ENCODE measurements at regions not wholly inside any gene's neighbourhood (a gene's known extent, or its start where the extent isn't known, plus 50 kb on each side); places are given as distances from the start of the nearest gene placed in this dataset.

DNA sequence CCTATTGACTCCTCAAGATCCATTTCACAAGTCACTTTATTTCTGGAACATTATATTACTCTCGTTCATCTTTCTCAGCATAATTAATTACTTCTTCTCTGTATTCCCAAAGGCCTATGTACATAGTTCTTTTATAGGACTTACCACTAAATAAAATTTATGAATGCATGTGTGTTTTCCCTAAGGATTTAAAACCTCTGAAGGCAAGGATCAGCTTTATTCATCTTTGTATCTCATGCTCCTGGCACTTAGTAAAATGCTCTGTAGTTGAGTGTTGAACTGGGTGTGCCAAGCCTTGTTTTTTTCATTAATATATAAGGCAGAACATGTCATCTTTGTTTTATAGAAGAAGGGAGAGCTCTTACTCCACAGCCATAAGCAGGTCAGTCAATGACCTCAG lies 194.1 kb upstream of the ZPLD1 start (continued):
- TF ChIP-seq, protein P1, sequence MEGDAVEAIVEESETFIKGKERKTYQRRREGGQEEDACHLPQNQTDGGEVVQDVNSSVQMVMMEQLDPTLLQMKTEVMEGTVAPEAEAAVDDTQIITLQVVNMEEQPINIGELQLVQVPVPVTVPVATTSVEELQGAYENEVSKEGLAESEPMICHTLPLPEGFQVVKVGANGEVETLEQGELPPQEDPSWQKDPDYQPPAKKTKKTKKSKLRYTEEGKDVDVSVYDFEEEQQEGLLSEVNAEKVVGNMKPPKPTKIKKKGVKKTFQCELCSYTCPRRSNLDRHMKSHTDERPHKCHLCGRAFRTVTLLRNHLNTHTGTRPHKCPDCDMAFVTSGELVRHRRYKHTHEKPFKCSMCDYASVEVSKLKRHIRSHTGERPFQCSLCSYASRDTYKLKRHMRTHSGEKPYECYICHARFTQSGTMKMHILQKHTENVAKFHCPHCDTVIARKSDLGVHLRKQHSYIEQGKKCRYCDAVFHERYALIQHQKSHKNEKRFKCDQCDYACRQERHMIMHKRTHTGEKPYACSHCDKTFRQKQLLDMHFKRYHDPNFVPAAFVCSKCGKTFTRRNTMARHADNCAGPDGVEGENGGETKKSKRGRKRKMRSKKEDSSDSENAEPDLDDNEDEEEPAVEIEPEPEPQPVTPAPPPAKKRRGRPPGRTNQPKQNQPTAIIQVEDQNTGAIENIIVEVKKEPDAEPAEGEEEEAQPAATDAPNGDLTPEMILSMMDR (IDR thresholded peaks at IDR 0.05; ENCODE audit: low read depth, low read length, missing input control): no peak

DNA sequence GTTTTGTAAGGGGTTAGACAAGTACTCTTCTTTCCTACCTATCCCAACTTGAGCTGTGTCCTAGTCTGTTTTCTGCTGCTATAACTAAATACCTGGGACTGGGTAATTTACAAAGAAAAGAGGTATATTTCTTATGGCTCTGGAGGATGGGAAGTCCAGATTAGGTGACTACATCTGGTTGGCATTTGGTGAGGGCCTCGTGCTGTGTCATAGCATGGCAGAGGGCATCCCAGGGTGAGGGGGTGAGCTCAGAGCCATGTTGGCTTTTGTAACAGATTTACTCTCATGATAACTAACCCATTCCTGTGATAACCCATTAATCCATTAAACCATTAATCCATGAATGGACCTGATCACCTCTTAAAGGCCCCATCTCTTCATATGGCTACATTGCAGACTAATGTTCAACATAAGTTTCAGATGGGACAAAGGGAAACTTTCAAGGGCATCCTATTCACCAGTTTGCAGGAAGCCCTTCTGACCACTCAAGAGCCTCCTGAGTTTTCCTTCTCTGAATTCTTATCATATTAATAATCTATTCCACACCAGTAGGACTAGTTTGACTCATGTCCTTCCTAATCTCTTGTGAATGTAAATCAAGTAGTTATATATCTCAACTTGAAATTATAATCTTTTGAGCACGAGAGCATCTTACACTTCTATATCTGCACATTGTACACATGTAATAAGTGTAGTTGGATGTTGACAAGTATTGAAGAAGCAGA lies 185.7 kb upstream of the ZPLD1 start:
- Histone ChIP-seq H3K9me3 (ENCODE audit: control insufficient read depth in 4 of 4, low read length in 3 of 4) (no peaks in the 10 kb centered on the region), H3K4me1 (ENCODE audit: control insufficient read depth in 4 of 4, insufficient read depth in 4 of 4, low read length in 3 of 4) (no peaks in the 10 kb centered on the region), H3K9ac (ENCODE audit: low read depth in 1 of 2, low read length in 2 of 2) (no peak overlapping the region), H3K27me3 (ENCODE audit: control insufficient read depth in 4 of 4, insufficient read depth in 4 of 4, low read length in 3 of 4) (no peaks in the 10 kb centered on the region), H3K36me3 (ENCODE audit: control insufficient read depth in 4 of 4, insufficient read depth in 3 of 4, low read depth in 1 of 4, low read length in 3 of 4) (no peaks in the 10 kb centered on the region), H3K27ac (ENCODE audit: low read depth in 1 of 2, low read length in 2 of 2) (no peak overlapping the region), H3K4me3 (ENCODE audit: low read depth in 1 of 3, low read length in 3 of 3) (no peak overlapping the region)
- 75% methylated on average over 2 of the region's 2 CpGs for WGBS
- no peak for DNase-seq (ENCODE audit: low spot score)
- TF ChIP-seq TAF1 (conservative IDR thresholded peaks at IDR 0.05): no peak
- TF ChIP-seq RAD21 (IDR thresholded peaks at IDR 0.05): no peak
- TF ChIP-seq HNF4A (conservative IDR thresholded peaks at IDR 0.05): no peak
- TF ChIP-seq RXRA (IDR thresholded peaks at IDR 0.05): no peak
- no peak for TF ChIP-seq YY1 (IDR thresholded peaks at IDR 0.05)

DNA sequence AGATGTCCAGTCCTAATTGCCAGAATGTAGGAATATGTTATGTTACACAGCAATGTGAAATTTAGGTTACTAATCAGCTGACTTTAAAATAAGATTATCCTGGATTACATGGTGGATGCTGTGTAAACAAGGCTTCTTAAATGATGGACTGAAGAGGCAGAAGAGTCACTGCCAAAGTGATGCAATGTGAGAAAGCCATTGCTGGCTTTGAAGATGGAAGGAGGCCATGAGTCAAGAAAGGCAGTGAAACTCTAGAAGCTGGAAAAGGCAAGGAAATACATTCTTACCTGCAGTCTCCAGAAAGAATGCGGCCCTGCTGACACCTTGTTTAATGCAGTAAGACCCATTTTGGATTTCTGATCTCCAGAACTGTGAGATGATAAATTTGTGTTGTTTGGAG lies 179.1 kb upstream of the ZPLD1 start:
- Histone ChIP-seq H3K9me3 (ENCODE audit: control insufficient read depth in 4 of 4, low read length in 3 of 4) (no peaks in the 10 kb centered on the region), H3K27me3 (ENCODE audit: control insufficient read depth in 4 of 4, insufficient read depth in 4 of 4, low read length in 3 of 4) (no peaks in the 10 kb centered on the region), H3K9ac (ENCODE audit: low read depth in 1 of 2, low read length in 2 of 2) (no peak overlapping the region), H3K27ac (ENCODE audit: low read depth in 1 of 2, low read length in 2 of 2) (no peak overlapping the region), H3K4me3 (ENCODE audit: low read depth in 1 of 3, low read length in 3 of 3) (no peak overlapping the region), H3K4me1 (ENCODE audit: control insufficient read depth in 4 of 4, insufficient read depth in 4 of 4, low read length in 3 of 4) (no peaks in the 10 kb centered on the region), H3K36me3 (ENCODE audit: control insufficient read depth in 4 of 4, insufficient read depth in 3 of 4, low read depth in 1 of 4, low read length in 3 of 4) (no peaks in the 10 kb centered on the region)
- WGBS: 93% methylated on average over 1 of the region's 1 CpG
- TF ChIP-seq HNF4A (conservative IDR thresholded peaks at IDR 0.05) (no peak), HNF4G (IDR thresholded peaks at IDR 0.05) (no peak), TAF1 (conservative IDR thresholded peaks at IDR 0.05) (no peak)
- TF ChIP-seq, protein P2, sequence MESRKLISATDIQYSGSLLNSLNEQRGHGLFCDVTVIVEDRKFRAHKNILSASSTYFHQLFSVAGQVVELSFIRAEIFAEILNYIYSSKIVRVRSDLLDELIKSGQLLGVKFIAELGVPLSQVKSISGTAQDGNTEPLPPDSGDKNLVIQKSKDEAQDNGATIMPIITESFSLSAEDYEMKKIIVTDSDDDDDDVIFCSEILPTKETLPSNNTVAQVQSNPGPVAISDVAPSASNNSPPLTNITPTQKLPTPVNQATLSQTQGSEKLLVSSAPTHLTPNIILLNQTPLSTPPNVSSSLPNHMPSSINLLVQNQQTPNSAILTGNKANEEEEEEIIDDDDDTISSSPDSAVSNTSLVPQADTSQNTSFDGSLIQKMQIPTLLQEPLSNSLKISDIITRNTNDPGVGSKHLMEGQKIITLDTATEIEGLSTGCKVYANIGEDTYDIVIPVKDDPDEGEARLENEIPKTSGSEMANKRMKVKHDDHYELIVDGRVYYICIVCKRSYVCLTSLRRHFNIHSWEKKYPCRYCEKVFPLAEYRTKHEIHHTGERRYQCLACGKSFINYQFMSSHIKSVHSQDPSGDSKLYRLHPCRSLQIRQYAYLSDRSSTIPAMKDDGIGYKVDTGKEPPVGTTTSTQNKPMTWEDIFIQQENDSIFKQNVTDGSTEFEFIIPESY (IDR thresholded peaks at IDR 0.05): no peak
- no peak for DNase-seq (ENCODE audit: low spot score)

DNA sequence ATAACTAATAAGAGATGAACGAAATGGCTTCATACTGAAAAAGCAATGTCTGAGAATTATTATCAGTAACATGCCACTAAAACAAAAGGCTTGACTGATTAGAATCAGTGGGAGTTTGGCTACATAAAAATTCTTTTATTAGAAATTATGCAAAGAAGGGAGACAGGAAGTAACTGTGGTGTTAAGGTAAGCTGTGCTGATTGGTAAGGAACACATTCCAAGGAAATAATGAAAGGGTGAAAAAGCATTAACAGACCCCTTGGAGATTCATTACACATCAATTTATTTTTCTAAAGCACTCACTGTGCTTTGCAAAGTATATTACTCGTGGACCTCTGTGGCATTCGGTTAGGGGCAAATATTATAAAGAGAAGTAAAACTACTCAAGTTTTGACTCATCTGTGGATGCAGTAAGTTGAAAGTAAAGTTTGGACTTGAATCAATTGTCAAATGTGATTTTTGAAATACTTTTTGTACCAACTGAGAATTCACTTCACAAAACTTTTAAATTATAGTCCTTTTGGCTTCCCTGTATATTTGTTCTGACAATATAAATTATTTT lies 176.1 kb upstream of the ZPLD1 start:
- Histone ChIP-seq H3K4me3 (ENCODE audit: low read depth in 1 of 3, low read length in 3 of 3) (no peak overlapping the region), H3K27ac (ENCODE audit: low read depth in 1 of 2, low read length in 2 of 2) (no peak overlapping the region), H3K27me3 (ENCODE audit: control insufficient read depth in 4 of 4, insufficient read depth in 4 of 4, low read length in 3 of 4) (no peaks in the 10 kb centered on the region), H3K4me1 (ENCODE audit: control insufficient read depth in 4 of 4, insufficient read depth in 4 of 4, low read length in 3 of 4) (no peaks in the 10 kb centered on the region), H3K9me3 (ENCODE audit: control insufficient read depth in 4 of 4, low read length in 3 of 4) (no peaks in the 10 kb centered on the region), H3K36me3 (ENCODE audit: control insufficient read depth in 4 of 4, insufficient read depth in 3 of 4, low read depth in 1 of 4, low read length in 3 of 4) (no peaks in the 10 kb centered on the region), H3K9ac (ENCODE audit: low read depth in 1 of 2, low read length in 2 of 2) (no peak overlapping the region)
- DNase-seq (ENCODE audit: low spot score): no peak
- no peak for TF ChIP-seq EGR1 (IDR thresholded peaks at IDR 0.05; ENCODE audit: low read depth in 2 of 2)
- TF ChIP-seq, protein P3, sequence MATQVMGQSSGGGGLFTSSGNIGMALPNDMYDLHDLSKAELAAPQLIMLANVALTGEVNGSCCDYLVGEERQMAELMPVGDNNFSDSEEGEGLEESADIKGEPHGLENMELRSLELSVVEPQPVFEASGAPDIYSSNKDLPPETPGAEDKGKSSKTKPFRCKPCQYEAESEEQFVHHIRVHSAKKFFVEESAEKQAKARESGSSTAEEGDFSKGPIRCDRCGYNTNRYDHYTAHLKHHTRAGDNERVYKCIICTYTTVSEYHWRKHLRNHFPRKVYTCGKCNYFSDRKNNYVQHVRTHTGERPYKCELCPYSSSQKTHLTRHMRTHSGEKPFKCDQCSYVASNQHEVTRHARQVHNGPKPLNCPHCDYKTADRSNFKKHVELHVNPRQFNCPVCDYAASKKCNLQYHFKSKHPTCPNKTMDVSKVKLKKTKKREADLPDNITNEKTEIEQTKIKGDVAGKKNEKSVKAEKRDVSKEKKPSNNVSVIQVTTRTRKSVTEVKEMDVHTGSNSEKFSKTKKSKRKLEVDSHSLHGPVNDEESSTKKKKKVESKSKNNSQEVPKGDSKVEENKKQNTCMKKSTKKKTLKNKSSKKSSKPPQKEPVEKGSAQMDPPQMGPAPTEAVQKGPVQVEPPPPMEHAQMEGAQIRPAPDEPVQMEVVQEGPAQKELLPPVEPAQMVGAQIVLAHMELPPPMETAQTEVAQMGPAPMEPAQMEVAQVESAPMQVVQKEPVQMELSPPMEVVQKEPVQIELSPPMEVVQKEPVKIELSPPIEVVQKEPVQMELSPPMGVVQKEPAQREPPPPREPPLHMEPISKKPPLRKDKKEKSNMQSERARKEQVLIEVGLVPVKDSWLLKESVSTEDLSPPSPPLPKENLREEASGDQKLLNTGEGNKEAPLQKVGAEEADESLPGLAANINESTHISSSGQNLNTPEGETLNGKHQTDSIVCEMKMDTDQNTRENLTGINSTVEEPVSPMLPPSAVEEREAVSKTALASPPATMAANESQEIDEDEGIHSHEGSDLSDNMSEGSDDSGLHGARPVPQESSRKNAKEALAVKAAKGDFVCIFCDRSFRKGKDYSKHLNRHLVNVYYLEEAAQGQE (IDR thresholded peaks at IDR 0.05): no peak
- TF ChIP-seq YY1 (IDR thresholded peaks at IDR 0.05): no peak
- no peak for TF ChIP-seq FOXA2 (IDR thresholded peaks at IDR 0.05)
- TF ChIP-seq JUND (IDR thresholded peaks at IDR 0.05): no peak
- 72% methylated on average over 3 of the region's 3 CpGs for WGBS
